ENCODE measurements at regions not wholly inside any gene's neighbourhood (a gene's known extent, or its start where the extent isn't known, plus 50 kb on each side); places are given as distances from the start of the nearest gene placed in this dataset.

DNA sequence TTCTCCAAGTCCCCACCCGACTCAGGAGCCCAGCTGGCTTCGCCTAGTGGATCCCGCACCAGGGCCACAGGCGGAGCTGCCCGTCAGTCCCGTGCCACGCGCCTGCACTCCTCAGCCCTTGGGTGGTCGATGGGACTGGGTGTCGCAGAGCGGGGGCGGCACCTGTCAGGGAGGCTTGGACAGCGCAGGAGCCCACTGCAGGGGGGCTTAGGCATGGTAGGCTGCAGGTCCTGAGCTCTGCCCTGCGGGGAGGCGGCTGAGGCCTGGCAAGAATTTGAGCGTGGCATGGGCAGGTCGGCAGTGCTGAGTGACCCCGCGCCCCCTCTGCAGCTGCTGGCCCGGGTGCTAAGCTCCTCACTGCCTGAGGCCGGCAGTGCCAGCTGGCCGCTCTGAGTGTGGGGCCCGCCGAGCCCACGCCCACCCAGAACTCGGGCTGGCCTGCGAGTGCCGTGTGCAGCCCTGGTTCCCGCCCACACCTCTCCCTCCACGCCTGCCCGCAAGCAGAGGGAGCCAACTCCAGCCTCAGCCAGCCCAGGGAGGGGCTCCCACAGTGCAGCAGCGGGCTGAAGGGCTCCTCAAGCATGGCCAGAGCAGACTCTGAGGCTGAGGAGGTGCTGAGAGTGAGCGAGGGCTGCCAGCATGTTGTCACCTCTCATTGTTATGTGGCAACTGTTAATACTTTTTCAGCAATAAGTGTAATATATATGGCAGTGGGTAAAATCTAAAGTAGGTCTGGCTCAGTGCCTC is 548.4 kb upstream of the BRINP3 start:
- Histone ChIP-seq H3K27me3 (no peaks in the 10 kb centered on the region), H3K9me3 (peaks cover 3% of the 10 kb centered on the region), H3K36me3 (no peaks in the 10 kb centered on the region), H3K4me1 (ENCODE audit: control insufficient read depth in 1 of 2, insufficient read depth in 1 of 2, low read depth in 1 of 2, low read length in 1 of 2) (no peaks in the 10 kb centered on the region), H3K4me3 (ENCODE audit: low read depth in 1 of 2, low read length in 1 of 2) (no peak overlapping the region), H3K27ac (no peak overlapping the region)
- no peak for TF ChIP-seq CTCF (IDR thresholded peaks at IDR 0.05)

DNA sequence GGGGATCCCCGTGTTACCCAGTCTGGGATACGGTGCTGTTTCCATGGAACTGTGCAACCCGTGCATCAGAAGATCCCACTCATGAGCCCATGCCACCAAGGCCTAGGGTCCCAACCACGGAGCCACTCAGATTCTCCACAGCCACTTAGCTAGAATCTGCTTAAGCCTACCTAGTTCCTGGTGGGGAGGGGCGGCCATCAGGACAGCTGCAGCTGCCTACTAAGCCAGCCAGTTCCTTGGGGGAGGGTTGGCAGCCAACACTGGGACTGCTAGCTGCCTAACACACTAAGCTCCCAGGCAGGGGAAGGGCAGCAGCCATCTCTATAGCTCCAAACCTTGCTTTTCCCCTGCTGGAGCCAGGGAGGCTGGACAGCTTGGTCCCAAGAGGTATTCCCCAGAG is 549.2 kb upstream of the BRINP3 start:
- H3K27me3 ChIP-seq: no peaks in the 10 kb centered on the region
- no peaks in the 10 kb centered on the region for H3K4me1 ChIP-seq (ENCODE audit: control insufficient read depth in 1 of 2, insufficient read depth in 1 of 2, low read depth in 1 of 2, low read length in 1 of 2)
- peaks cover 3% of the 10 kb centered on the region for H3K9me3 ChIP-seq
- H3K4me3 ChIP-seq (ENCODE audit: low read depth in 1 of 2, low read length in 1 of 2): no peak overlapping the region
- no peak overlapping the region for H3K27ac ChIP-seq
- TF ChIP-seq CTCF (IDR thresholded peaks at IDR 0.05): no peak
- no peaks in the 10 kb centered on the region for H3K36me3 ChIP-seq

- no peaks in the 10 kb centered on the region for H3K27me3 ChIP-seq
- no peak overlapping the region for H3K4me3 ChIP-seq (ENCODE audit: low read depth in 1 of 2, low read length in 1 of 2)
- TF ChIP-seq CTCF (IDR thresholded peaks at IDR 0.05): no peak
- no peaks in the 10 kb centered on the region for H3K36me3 ChIP-seq
- no peak overlapping the region for H3K27ac ChIP-seq
- no peaks in the 10 kb centered on the region for H3K9me3 ChIP-seq
- H3K4me1 ChIP-seq (ENCODE audit: control insufficient read depth in 1 of 2, insufficient read depth in 1 of 2, low read depth in 1 of 2, low read length in 1 of 2): no peaks in the 10 kb centered on the region
Measured at GRCh38 chr1:191034132-191034531, 556.5 kb upstream of the BRINP3 start.

GRCh38 chr1:191043066-191043465 is 565.4 kb upstream of the BRINP3 start:
- Histone ChIP-seq H3K4me1 (ENCODE audit: control insufficient read depth in 1 of 2, insufficient read depth in 1 of 2, low read depth in 1 of 2, low read length in 1 of 2) (no peaks in the 10 kb centered on the region), H3K36me3 (no peaks in the 10 kb centered on the region), H3K27me3 (no peaks in the 10 kb centered on the region), H3K4me3 (ENCODE audit: low read depth in 1 of 2, low read length in 1 of 2) (no peak overlapping the region), H3K9me3 (no peaks in the 10 kb centered on the region), H3K27ac (no peak overlapping the region)
- no peak for TF ChIP-seq CTCF (IDR thresholded peaks at IDR 0.05)

GRCh38 chr1:191049781-191050180 is 572.1 kb upstream of the BRINP3 start:
- TF ChIP-seq CTCF (IDR thresholded peaks at IDR 0.05): no peak
- Histone ChIP-seq H3K4me3 (ENCODE audit: low read depth in 1 of 2, low read length in 1 of 2) (no peak overlapping the region), H3K36me3 (no peaks in the 10 kb centered on the region), H3K27ac (no peak overlapping the region), H3K4me1 (ENCODE audit: control insufficient read depth in 1 of 2, insufficient read depth in 1 of 2, low read depth in 1 of 2, low read length in 1 of 2) (no peaks in the 10 kb centered on the region), H3K9me3 (no peaks in the 10 kb centered on the region), H3K27me3 (no peaks in the 10 kb centered on the region)

All from neutrophil (primary cell).